Suprapubic skin (tissue), 4 donors: ENCODE measurements at regions not wholly inside any gene's neighbourhood (a gene's known extent, or its start where the extent isn't known, plus 50 kb on each side); places are given as distances from the start of the nearest gene placed in this dataset.

Experiments
- DNase-seq, 2 donors: peaks; one replicate each; pipeline ENCODE4 v3.0.0-alpha.2; 2019; ENCODE audit warnings: low spot score in 2 of 2
- H3K27ac ChIP-seq: fragments of 200-600 bp; sonication (generic); one replicate; pipeline ENCODE4 v1.5.1; 2019
- H3K27me3 ChIP-seq: fragments of 200-600 bp; sonication (generic); one replicate; pipeline ENCODE4 v1.5.1; 2019
- H3K36me3 ChIP-seq: fragments of 200-600 bp; sonication (generic); one replicate; pipeline ENCODE4 v1.5.1; 2019
- H3K4me1 ChIP-seq: fragments of 200-600 bp; sonication (generic); one replicate; pipeline ENCODE4 v1.5.1; 2019
- H3K4me3 ChIP-seq: fragments of 200-600 bp; sonication (generic); one replicate; pipeline ENCODE4 v1.5.1; 2019; ENCODE audit warnings: mild to moderate bottlenecking
- H3K9me3 ChIP-seq: fragments of 200-600 bp; sonication (generic); one replicate; pipeline ENCODE4 v1.5.1; 2019
- CTCF ChIP-seq, 2 donors: fragments of 200-600 bp in 1 of 2; fragments of 450-650 bp in 1 of 2; sonication (generic) in 1 of 2; IDR thresholded peaks; one replicate each; pipeline ENCODE4 v1.5.1; 2016 to 2019; ENCODE audit warnings: antibody characterized with exemption in 2 of 2, mild to moderate bottlenecking in 1 of 2, moderate library complexity in 1 of 2
- EP300 ChIP-seq: sonication (generic); formaldehyde crosslinking; IDR thresholded peaks from one replicate; pipeline ENCODE4 v1.6.1; 2017; ENCODE audit warnings: antibody characterized with exemption
- POLR2A ChIP-seq, 2 donors: fragments of 450-650 bp; IDR thresholded peaks; one replicate each; pipeline ENCODE4 v1.6.1; 2017; ENCODE audit warnings: antibody characterized with exemption in 2 of 2, mild to moderate bottlenecking in 2 of 2, moderate library complexity in 2 of 2
- POLR2AphosphoS5 ChIP-seq, 3 donors: sonication (generic); formaldehyde crosslinking; IDR thresholded peaks; one replicate each; pipeline ENCODE4 v1.6.1; 2017; ENCODE audit warnings: antibody characterized with exemption in 3 of 3
- WGBS: methylation state at CpG from one replicate; pipeline ENCODE4 v1.1.5; 2018; 5-methylcytosine and 5-hydroxymethylcytosine counted together

GRCh38 chr1:81414488-81415015, 386.2 kb upstream of the ADGRL2 start:
- WGBS = 21% methylated on average over 10 of the region's 10 CpGs
- no peak overlapping the region for H3K4me3 ChIP-seq
- H3K36me3 ChIP-seq = no peaks in the 10 kb centered on the region
- no peaks in the 10 kb centered on the region for H3K9me3 ChIP-seq
- H3K27me3 ChIP-seq = no peaks in the 10 kb centered on the region
- TF ChIP-seq CTCF (IDR thresholded peaks at IDR 0.05) = peak; percentile 36 to 83
- TF ChIP-seq POLR2A (IDR thresholded peaks at IDR 0.05) = no peak
- TF ChIP-seq EP300 = no peak
- no peak for TF ChIP-seq POLR2AphosphoS5 (IDR thresholded peaks at IDR 0.05)
- H3K27ac ChIP-seq = no peak overlapping the region
- peak; percentile 75 to 80 for DNase-seq
- peaks cover 5% of the 10 kb centered on the region for H3K4me1 ChIP-seq

GRCh38 chr1:81412954-81413353, 387.8 kb upstream of the ADGRL2 start:
- no peak for TF ChIP-seq CTCF (IDR thresholded peaks at IDR 0.05)
- no peak for TF ChIP-seq POLR2A (IDR thresholded peaks at IDR 0.05)
- no peak for TF ChIP-seq EP300
- no peak for TF ChIP-seq POLR2AphosphoS5 (IDR thresholded peaks at IDR 0.05)
- H3K9me3 ChIP-seq = no peaks in the 10 kb centered on the region
- no peaks in the 10 kb centered on the region for H3K27me3 ChIP-seq
- 63% methylated on average over 4 of the region's 4 CpGs for WGBS
- no peak overlapping the region for H3K4me3 ChIP-seq
- H3K27ac ChIP-seq = no peak overlapping the region
- H3K36me3 ChIP-seq = no peaks in the 10 kb centered on the region
- peaks cover 5% of the 10 kb centered on the region for H3K4me1 ChIP-seq
- DNase-seq = no peak

GRCh38 chr1:81410941-81411340, 389.8 kb upstream of the ADGRL2 start:
- no peaks in the 10 kb centered on the region for H3K27me3 ChIP-seq
- WGBS = 68% methylated on average over 3 of the region's 3 CpGs
- H3K36me3 ChIP-seq = no peaks in the 10 kb centered on the region
- H3K4me3 ChIP-seq = no peak overlapping the region
- peaks cover 5% of the 10 kb centered on the region for H3K4me1 ChIP-seq
- H3K27ac ChIP-seq = no peak overlapping the region
- TF ChIP-seq CTCF (IDR thresholded peaks at IDR 0.05) (no peak), POLR2AphosphoS5 (IDR thresholded peaks at IDR 0.05) (no peak), POLR2A (IDR thresholded peaks at IDR 0.05) (no peak), EP300 (no peak)
- DNase-seq = no peak
- H3K9me3 ChIP-seq = no peaks in the 10 kb centered on the region

- H3K9me3 ChIP-seq = no peaks in the 10 kb centered on the region
- WGBS = 35% methylated on average over 1 of the region's 1 CpG
- no peaks in the 10 kb centered on the region for H3K36me3 ChIP-seq
- H3K4me3 ChIP-seq = no peak overlapping the region
- H3K27me3 ChIP-seq = no peaks in the 10 kb centered on the region
- no peak overlapping the region for H3K27ac ChIP-seq
- no peak for DNase-seq
- peaks cover 5% of the 10 kb centered on the region for H3K4me1 ChIP-seq
- TF ChIP-seq POLR2A (IDR thresholded peaks at IDR 0.05) (no peak), POLR2AphosphoS5 (IDR thresholded peaks at IDR 0.05) (no peak), EP300 (no peak)
These were observed 390.4 kb upstream of the ADGRL2 start for GRCh38 chr1:81410351-81410750.

GRCh38 chr1:81409780-81410274, 390.9 kb upstream of the ADGRL2 start:
- H3K4me1 ChIP-seq = peaks cover 5% of the 10 kb centered on the region
- no peak overlapping the region for H3K4me3 ChIP-seq
- H3K9me3 ChIP-seq = no peaks in the 10 kb centered on the region
- DNase-seq = no peak
- no peaks in the 10 kb centered on the region for H3K27me3 ChIP-seq
- no peak overlapping the region for H3K27ac ChIP-seq
- TF ChIP-seq EP300 (no peak), POLR2A (IDR thresholded peaks at IDR 0.05) (no peak), POLR2AphosphoS5 (IDR thresholded peaks at IDR 0.05) (no peak), CTCF (IDR thresholded peaks at IDR 0.05) (no peak)
- no peaks in the 10 kb centered on the region for H3K36me3 ChIP-seq
- 69% methylated on average over 3 of the region's 3 CpGs for WGBS

GRCh38 chr1:81409262-81409661, 391.5 kb upstream of the ADGRL2 start:
- H3K4me3 ChIP-seq = no peak overlapping the region
- peaks cover 5% of the 10 kb centered on the region for H3K4me1 ChIP-seq
- H3K27ac ChIP-seq = no peak overlapping the region
- H3K36me3 ChIP-seq = no peaks in the 10 kb centered on the region
- TF ChIP-seq CTCF (IDR thresholded peaks at IDR 0.05) = no peak
- no peak for TF ChIP-seq EP300
- no peak for TF ChIP-seq POLR2A (IDR thresholded peaks at IDR 0.05)
- no peak for TF ChIP-seq POLR2AphosphoS5 (IDR thresholded peaks at IDR 0.05)
- H3K9me3 ChIP-seq = no peaks in the 10 kb centered on the region
- no peaks in the 10 kb centered on the region for H3K27me3 ChIP-seq
- no peak for DNase-seq
